HG03045 (cell line): ENCODE measurements at regions not wholly inside any gene's neighbourhood (a gene's known extent, or its start where the extent isn't known, plus 50 kb on each side); places are given as distances from the start of the nearest gene placed in this dataset.
"Not testable (repeated sequence)": the region's sequence is repeated elsewhere in the genome, so short reads cannot be mapped to it uniquely, and the experiment has no call there.

ENCODE experiments used
- ATAC-seq: cut with Tn5 transposase; IDR thresholded peaks from one replicate; pipeline ENCODE4 v1.9.1; 2021; ENCODE audit warnings: mild to moderate bottlenecking, moderate library complexity; ENCODE audit not compliant: unreplicated experiment

DNA sequence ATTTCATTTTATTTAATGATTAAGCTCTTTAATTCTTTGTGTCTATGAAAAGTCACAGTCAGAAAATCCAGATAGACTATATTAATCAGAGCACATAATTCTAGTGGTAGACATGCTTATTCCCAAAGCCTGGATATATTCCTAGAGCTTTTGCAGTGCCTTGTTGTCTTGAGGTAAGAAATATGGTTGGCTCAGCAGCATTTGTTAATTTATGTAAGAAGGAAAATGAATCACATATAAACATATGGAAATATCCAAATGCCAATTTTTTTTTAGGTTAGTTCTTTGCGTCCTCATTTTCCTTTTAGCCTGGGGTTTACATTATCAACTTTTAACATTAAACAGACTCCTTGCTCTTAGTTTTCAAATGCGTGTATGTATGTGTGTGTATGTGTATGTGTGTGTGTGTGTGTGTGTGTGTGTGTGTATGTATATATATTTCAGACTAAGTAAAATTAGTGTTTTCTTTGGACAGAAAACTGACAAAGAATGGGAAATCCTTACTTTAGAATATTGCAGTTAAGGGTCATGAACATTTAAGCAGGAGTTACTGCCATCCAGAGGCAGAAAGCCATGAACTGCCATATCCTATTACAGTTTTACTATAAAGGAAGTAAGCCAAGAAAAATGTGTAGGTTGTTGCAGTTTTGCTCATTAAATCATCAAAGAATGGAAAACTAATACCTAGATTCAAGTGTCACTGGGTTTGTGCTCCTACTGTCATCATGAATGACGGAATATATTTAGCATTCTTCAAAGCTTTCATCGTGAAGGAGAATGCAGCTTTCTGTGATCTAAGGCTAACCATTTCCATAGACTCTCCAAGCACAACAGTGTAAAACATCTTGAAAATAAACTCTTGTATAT lies 477.1 kb upstream of the NR5A2 start:
- no peak for ATAC-seq

DNA sequence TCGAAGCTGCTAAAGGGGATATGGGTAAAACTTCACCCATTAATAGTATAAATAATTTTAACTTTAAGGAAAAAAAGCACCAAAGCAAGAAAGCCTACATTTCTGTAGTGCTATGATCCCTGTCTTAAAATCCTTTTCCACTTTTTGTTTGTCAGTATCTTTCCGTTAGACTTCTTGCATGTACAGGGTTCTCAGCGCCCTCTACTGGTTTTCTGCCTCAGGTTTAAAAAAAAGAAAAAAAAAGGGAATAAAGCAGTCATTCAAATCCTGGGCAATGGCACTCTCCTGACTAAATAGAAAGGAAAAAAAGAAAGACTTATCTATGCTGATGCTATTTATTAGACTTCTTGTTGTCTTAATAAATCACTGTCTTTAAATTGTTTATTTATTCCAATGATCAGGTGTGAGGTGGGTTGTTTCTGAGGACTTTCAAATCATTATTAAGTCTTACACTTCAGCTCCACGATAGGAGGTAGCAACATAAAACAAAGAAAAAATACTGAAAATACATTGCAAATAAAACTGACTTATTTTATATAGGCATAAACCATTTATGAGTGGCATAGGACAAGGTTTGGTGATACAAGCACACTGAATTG lies 475.4 kb upstream of the NR5A2 start:
- ATAC-seq = no peak

DNA sequence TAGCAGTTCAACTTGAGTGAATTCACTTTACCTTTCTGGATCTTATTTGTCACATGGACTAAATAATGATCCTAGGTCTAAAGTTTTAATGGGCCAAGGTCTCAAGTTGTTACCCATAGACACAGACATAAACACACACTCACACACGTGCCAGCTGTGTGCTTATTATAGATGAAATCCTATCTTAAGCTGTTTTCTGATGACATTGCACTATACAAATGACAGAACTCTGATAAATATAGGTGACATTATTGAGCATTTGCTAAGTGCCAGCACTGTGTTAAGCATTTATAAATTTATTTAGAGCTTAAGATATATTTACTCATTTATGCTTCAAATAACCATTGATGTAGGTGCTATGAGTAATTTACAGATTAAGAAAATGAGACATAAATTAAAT lies 474.4 kb upstream of the NR5A2 start:
- no peak for ATAC-seq

DNA sequence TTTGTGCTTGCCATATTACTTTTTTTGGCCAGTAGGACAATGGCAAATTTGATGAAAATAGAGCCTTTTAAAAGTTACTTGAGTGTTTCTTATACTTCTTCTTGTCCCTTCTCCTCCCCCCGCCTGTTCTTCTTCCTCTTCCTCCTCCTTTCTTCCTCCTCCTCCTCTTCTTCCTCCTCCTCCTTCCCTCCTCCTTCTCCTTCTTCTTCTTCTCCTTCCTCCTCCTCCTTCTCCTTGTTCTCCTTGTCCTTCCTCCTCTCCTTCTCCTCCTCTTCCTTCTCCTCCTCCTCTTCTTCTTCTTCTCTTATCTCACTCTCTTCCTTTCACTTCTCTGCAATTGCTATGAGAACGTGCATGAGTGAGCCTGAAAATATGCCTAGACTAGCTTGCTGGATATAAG lies 466.2 kb upstream of the NR5A2 start:
- ATAC-seq = no peak

DNA sequence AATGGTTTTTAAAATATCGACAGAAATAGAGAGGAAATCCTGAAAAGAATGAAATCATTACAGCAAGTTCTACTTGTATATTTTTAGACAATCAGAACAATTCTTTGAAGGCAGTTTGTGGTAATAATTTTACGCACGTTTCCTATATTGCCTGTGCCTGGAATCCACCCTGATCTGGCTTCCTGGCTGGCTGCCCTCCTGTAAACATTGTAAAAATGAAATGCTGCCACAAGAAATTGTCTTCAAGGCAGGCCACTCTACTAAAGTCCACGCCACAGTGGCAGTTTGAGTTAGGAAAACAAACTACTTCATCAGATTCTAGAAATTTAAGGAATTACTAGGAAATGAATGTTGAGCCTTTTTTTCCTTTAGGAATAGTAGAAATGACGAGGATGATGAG lies 454.5 kb upstream of the NR5A2 start:
- no peak for ATAC-seq

DNA sequence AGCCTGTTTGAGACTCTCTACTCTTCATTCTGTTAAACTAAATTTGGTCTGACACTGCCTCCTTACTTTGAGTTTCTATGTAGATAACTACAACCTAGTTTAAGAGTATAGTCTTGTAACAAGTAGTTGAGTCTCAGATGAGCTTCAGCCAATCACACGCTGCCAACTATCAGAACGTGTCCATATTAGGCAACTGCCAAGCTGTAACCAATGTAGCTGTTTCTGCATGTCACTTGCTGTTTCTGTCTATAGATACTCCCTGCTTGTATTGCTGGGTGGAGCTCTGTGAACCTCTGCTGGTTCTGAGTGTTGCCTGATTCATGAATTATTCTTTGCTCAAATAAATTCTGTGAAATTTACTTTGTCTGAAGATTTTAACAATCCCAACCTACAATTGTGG lies 452.6 kb upstream of the NR5A2 start:
- ATAC-seq = no peak

DNA sequence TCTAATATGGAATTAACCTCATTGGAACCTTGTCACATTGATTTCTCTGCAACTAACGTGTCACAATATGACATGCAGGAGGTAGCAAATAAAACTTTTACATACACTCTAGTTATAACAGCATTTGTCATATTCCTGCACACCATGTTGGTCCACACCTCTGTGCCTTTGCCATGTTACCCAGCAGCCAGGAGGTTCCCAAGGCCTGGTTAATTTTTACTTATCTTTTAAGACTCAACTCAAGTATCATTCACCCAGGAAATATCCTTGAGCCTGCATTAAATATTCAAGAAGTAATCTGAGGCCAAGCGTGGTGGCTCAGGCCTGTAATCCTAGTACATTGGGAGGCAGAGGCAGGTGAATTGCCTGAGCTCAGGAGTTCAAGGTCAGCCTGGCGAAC lies 447.2 kb upstream of the NR5A2 start:
- no peak for ATAC-seq

DNA sequence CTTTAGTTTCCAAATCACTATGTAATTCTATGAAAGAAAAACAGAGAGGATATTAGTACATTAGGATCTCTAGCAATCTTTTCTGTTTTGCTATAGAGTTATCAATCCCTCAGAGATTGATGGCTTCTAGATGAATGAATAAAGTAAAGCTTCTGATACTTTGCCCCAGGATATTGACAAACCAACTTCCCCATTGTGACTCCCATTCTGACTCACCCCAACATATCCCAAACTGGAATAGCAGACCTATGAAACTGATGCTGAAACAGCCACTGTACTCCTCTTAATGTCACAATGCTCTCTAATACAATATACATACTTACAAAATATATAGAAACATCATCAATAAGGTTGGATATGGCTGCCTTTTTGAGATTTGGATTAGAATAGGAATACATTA lies 442.1 kb upstream of the NR5A2 start:
- no peak for ATAC-seq

DNA sequence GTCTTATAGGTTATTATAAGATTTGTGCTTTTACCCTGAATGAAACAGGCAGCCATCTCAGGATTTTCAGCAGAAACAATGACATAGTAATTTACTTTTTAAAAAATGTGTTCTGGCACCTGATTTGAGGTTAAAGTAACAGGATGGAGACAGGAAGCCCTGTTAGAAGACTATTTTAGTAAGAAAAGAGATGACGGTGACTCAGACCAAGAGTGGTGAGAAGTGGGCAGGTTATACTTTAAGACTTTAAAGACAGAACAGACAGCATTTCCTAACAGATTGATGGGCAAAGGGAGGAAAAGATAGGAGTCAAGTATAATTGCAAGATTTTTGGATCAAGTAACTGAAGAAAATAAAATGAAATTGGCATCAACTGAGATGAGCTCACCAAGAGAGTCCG lies 436.8 kb upstream of the NR5A2 start:
- no peak for ATAC-seq

DNA sequence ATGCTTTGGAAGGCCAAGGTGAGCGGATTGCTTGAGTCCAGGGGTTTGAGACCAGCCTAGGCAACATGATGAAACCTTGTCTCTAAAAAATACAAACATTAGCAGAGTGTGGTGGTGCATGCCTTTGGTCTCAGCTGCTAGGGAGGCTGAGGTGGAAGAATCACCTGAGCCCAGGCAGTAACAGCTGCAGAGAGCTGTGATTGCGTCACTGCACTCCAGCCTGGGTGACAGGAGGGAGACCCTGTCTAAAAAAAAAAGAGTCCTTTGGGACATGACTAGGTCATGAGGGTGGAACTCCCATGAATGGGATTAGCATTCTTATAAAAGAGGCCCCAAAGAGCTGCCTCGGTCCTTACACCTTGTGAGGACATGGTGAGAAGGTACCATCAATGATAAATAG lies 436.0 kb upstream of the NR5A2 start:
- ATAC-seq = no peak

DNA sequence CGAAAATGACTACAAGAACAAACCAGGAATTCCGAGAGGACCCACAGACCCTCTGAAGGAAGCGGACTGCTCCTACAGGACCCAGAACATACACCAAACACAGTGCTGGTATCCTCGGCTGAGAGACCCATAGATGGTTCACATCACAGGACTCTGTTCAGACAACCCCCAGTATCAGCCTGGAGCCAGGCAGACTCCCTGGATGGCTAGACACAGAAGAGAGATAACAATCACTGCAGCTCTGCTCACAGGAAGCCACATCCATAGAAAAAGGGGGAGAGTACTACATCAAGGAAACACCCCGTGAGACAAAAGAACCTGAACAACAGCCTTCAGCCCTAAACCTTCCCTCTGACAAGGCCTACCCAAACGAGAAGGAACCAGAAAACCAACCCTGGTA lies 434.0 kb upstream of the NR5A2 start:
- ATAC-seq = no peak

DNA sequence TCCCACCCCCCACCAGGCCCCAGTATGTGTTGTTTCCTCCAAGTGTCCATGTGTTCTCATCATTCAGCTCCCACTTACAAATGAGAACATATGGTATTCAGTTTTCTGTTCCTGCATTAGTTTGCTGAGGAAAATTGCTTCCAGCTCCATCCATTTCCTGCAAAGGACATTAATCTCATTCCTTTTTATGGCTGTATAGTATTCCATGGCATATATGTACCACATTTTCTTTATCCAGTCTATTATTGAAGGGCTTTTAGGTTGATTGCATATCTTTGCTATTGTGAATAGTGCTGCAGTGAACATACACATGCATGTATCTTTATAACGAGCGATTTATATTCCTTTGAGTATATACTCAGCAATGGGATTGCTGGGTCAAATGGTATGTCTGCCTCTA lies 431.1 kb upstream of the NR5A2 start:
- not testable (repeated sequence) for ATAC-seq

DNA sequence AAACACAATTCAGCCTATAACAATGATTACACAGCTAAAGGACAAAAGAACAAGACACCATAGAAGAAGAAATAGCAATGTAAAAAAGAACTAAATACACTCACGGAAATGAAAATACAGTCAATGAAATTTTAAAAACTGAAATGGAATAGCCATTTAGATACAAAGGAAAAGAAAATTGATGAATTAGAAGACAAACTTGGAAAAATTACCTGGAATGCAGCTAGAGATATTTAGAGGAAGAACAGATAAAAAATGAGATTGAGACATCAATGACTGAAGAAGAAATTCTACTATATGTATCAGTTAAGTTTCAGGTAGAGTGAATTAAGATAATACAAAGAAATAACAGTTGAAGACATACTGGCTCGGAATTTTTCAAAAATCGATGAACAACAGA lies 430.4 kb upstream of the NR5A2 start:
- ATAC-seq = no peak

DNA sequence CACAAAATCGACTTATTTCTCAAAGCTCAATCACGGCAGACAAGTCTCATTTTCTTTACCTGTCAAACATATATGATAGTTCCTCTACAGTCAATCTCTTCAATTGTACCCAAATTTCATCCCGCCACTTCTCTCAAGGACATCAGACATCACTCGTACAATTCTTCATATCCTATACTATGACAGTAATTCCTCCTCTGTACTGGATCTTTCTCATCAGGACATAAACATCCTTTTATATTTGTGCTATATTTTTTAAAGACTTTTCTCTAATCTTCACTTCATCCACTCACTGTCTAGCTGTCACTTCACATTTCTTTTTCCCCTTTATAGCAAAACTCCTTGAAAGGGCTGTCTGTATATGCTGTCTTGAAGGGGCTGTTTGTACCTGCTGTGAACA lies 419.1 kb upstream of the NR5A2 start:
- no peak for ATAC-seq

DNA sequence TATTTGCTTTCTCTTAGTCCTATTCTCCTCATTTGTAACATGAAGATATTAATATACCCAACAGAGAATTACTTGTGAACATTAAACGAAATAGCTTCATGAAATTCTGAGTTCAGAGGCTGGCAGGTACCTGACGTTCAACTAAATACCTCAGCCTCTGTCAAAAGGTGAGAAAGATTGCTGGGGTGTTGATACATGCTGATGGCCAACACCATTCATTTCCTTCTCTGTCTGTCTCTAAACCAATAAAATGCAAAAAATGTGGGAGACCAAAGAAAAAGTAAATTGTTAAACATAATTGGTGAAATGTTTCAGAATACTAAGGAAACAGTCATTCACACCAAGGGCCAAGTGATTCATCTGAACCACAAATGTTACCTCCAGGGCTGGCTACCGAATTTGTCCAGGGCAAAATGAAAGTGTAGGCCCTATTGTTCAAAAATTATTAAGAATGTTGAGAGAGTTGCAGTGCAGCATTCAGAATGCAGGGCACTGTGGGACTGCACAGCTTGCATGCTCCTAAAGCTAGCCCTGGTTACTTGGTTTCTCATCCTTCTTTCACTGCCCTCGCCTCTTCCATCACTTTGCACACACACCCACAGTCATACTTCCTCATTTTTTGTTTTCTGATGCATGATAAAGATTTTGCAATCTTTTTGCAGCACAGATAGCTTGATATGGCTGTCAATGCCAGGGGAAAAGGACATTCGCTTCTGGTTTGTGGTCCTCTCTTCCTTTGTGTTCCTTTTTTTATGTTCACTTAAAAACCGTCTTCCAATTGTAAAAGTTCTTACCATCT lies 414.3 kb upstream of the NR5A2 start:
- ATAC-seq = no peak

DNA sequence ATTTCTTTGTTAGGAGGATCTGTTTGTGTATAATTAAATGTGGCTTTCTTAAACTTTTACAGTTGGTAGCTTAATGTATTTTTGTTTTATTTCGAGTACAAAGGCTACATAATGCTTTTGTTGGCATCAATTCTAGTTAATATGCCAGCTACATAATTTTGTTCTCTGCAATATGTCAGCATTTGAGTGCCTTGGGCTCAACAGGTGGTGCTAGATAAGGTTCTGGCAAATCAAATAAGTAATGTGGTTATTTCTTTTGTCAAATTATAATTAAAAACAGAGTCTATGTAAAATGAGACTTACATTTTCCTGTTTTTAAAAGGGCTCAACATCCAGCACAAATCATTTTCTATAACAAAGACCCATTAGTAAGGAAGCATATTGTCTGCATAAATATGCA lies 410.6 kb upstream of the NR5A2 start:
- no peak for ATAC-seq

DNA sequence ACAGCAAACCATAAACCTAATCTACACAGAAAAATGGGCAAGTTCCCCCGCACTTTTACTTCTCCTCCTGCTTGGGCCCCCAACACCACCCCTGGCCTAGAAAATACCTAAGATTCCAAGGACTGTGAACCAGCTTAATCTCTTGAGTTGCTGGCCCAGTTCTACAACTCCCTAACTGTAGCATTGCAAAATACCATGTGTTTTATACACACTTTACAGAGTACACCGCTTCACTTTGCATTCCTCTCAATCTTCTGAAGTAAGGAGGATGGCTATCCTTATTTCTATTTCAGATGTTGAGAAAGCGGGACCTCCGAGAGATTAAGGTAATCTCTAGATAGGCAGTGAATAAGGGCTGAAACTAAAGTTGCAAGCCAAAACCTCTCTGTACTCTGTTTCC lies 408.3 kb upstream of the NR5A2 start:
- no peak for ATAC-seq

DNA sequence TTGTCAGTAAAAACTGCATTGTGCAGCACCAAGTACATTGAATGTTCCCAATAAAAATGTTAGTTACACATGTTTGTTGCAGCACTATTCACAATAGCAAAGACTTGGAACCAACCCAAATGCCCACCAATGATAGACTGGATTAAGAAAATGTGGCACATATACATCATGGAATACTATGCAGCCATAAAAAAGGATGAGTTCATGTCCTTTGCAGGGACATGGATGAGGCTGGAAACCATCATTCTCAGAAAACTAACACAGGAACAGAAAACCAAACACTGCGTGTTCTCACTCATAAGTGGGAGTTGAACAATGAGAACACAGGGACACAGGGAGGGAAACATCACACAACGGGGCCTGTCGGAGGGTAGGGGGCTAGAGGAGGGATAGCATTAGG lies 401.3 kb upstream of the NR5A2 start:
- ATAC-seq = not testable (repeated sequence)

DNA sequence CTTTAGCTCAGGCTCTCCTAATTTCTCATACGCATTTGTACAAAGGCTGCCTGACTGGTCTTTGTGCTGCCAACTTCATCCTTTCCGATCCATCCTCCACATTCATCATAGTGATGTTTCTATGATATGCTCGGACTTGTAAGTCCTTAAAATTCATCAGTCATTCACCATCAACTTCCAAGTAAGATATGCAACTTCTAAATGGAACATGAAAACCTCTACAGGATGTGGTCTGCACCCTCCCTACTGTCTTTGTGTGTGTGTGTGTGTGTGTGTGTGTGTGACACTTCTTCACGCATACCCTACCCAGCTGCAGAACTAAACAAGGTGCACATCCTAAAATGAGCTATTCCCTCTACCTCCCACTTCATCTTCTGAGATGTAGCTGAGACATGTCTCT lies 397.9 kb upstream of the NR5A2 start:
- ATAC-seq = no peak

DNA sequence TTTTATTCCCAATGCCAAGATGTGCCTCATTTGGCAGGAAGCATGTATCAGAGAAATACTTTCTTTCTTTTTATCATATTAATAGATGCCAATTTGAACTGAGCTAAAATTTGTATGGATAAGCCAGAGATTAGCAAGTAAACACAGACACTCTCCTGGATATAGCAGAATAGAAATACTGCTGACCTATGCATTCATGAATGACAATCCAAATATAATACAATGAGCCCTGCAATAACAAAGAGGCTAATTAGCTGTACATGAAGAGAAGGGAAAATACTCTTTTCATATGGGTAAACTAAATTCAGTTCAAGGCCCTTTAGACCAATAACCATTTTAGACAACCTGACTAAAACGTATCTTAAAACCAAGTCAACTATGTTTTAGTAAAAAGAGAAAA lies 388.1 kb upstream of the NR5A2 start:
- no peak for ATAC-seq

DNA sequence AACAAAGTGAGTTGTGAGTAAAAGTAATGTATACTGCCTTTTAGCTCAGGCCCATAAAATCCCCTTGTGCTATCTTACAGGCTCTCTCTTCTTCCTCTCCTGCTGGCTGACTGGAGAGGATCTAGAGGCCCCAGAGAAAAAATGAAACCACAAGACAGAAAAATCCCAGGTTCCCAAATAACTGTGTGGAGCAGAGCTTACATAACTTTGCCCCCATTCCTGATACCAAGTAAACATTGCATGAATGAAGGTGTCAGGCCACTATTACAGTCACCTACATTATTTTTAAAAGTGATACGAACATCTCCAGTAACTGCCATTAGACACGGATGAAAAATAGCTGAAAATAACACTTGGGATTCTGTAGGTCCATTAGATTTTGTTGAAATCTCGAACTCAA lies 386.0 kb upstream of the NR5A2 start:
- ATAC-seq = no peak

DNA sequence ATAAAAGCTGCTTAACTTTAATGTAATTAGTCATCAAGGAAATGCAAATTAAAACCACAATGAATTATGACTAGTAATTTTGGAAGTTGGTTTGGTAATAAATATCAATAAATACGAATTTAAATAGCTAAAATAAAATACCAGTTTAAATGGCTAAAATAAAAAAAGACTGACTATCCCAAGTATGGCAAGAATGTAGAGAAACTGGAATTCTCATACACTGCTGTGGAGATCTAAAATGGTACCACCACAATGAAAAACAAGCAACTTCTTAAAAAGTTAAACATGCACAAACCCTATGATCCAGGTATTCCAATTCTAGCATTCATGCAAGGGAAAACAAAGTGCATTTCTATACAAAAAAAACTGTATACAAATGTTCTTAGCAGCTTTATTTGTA lies 382.6 kb upstream of the NR5A2 start:
- ATAC-seq = no peak
